ENCODE measurements at regions not wholly inside any gene's neighbourhood (a gene's known extent, or its start where the extent isn't known, plus 50 kb on each side); places are given as distances from the start of the nearest gene placed in this dataset.

DNA sequence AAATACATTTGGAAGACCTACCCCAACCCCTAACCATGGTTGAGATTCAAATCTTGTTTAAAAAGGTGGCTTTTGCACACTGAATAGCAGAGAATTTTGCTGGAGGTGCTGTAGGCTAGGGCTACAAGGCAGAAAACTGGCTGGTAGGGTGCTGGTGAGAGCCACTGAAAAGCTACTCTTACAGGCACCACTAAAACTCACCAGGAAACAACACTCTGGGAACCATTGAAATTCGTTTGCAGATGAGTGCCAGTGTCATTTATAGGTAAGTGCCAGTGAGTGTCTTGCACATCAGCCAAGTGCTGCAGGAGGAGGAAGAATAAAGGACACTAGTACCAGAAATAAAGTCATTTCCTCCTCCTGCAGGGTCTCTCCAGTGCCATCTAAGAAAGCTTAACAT is 610.2 kb downstream of the ZNF385D start:
- DNase-seq (ENCODE audit: low spot score): no peak

DNA sequence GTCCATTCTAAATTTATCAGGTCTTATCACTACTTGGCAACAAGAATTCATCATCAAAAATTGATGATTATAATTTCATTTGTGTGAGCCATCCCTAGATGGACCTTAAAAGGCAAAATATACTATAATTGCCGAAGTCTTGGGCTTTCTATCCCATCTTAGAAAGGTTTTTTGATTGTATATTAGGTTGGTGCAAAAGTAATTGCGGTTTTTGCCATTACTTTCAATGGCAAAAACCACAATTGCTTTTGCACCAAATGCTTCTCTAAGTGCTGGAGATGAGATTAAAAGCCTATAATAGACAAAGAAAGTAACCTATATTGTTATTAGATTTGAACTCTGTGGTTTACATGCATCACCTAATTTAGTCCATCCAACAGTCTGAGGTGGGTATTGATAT is 612.9 kb downstream of the ZNF385D start:
- no peak for DNase-seq (ENCODE audit: low spot score)

DNA sequence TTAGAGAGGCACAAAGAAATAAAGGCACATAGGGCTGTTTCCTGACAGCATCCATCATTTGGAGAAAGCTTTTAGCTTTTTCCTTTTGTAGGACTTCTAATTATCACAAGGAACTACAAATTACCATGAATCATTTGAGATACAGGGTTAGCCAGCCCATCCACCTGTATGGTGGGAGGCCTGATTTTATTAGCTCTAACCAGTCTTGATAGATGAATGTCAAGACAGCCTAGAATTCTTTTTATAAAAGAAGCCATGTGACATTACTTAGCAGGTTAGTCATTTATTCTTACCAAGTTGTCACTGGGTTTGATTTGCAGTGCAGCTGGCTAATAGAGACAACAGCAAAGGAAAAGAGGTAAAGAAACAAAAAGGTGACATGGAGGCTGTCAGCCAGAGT is 618.1 kb downstream of the ZNF385D start:
- no peak for DNase-seq (ENCODE audit: low spot score)

DNA sequence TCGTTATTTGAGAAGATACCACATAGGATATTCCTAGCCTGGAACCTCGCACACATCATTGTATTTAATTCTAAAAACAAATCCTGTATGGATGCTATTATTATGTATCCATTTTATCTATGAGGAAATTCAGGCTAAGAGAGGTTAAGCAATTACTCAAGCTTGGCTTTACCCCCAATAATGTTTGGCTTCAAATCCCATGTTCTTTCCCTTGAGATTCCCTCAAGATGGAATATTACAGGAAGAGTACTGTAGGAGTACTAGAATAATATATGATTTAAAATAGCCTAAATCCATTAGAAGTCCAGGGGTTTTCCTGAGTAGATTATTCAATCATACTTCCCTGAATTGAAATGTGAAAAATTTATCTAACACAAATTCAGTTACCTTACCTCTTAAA is 630.2 kb downstream of the ZNF385D start:
- no peak for DNase-seq (ENCODE audit: low spot score)

DNA sequence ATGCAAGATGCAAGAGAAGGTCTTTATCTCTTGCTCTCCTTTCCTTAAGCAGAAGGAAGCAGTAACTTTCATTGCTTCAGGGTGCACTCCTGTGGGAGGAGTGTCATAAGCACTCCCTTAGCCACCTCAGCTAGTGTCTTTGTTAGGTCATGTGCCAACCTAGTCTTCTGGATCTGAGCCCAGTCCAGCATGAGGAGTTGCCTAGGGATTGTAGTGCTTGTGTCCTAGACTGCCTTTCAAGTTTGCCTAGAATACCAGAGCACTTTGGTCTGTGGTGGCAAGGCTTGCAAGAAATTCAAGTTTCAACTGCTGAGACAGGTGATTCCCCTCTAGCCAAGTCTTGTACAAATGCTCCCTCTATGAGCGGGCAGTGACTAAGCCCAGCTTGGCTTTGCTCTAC is 633.6 kb downstream of the ZNF385D start:
- DNase-seq (ENCODE audit: low spot score): no peak

DNA sequence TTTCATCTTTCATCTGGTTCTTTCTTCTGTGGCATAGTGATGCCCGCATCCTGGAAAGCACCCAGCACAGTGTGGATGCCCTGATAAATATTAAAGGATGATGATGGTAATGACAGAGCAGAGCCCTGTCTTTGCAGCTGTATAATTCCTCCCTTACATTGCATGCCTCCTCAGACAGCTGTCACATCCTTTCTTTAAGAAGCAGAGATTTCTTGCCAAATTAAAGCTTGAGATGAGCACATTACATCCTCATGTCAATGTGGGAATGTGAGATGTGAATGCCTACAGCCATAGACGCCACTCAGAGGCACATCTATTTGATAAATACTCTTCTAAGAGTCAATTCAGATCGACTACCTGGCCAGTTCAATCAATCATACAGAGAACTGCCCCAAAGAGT is 642.0 kb downstream of the ZNF385D start:
- DNase-seq (ENCODE audit: low spot score): no peak

DNA sequence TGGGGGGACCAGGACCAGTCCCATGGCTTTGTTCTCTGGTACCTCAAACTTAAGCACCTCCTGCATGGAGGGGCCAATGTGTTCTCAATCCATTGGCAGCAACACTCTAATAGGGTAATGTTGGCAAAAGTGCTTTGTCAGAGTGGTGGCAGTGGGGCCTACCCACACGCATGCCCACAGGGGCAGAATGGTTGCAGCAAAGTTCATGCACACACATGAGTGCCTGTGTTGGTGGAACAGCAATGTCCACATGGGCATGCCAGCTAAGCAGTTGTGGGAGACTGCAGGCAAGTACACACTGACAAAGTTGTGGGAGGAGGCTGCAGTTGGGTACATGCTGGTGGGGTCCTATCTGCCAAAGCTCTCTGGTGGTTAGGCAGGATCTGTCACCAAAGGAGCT is 645.2 kb downstream of the ZNF385D start:
- no peak for DNase-seq (ENCODE audit: low spot score)

DNA sequence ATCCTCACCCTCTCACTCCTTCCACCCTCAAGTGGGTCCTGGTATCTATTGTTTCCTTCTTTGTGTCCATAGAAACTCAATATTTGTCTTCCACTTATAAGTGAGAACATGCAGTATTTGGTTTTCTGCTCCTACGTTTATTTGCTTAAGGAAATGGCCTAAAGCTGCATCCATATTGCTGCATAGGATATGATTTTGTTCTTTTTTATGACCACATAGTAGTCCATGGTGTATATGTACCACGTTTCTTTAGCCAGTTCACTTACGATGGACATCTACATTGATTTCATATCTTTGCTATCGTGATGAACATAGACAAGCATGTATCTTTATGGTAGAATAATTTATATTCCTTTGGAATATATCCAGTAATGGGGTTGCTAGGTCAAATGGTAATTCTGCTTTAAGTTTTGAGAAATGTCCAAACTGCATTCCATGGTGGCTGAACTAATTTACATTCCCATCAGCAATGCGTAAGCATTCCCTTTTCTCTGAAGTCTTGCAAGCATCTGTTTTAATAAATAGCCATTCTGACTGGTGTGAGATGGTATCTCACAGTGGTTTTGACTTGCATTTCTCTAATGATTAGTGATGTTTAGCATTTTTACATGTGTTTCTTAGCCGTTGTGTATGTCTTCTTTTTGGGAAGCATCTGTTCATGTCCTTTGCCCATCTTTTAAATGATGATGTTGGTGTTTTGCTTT is 650.2 kb downstream of the ZNF385D start:
- DNase-seq (ENCODE audit: low spot score): no peak

DNA sequence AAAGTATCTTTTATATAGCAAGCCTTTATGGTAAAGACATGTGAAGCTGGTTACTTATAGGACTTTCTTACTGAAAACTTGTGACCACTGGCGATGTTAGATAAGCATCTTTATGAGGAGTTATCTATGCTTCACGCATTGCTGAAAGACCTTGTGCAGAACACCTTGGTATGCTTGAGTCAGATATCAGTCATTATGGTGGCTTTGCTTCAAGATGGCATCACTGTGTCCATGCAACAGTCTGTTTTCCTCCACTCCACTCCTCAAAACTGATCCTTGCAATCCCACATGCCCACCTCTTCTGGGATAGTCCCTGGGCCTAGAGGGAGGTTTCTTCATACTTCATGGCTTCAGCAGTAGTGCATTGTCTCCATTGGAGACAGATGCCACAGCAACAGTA is 656.3 kb downstream of the ZNF385D start:
- no peak for DNase-seq (ENCODE audit: low spot score)

DNA sequence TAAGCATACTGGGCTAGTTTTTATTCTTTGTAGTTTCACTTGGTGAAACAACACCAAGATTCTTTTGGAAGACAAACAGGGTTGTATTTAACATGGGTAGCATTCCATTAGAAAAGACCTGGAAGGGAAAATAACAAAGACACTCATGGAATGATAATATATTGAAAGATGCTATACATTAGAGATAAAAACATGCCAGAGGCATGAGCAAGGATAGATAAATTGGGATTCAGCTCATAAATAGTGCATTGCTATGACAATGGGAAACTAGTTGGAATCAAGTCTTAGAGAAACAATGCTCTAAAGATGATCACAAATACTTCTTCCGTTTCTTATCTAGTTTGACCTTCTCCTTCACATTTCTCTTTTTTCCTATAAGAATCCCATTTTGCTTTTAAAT is 677.4 kb downstream of the ZNF385D start:
- DNase-seq (ENCODE audit: low spot score): no peak

DNA sequence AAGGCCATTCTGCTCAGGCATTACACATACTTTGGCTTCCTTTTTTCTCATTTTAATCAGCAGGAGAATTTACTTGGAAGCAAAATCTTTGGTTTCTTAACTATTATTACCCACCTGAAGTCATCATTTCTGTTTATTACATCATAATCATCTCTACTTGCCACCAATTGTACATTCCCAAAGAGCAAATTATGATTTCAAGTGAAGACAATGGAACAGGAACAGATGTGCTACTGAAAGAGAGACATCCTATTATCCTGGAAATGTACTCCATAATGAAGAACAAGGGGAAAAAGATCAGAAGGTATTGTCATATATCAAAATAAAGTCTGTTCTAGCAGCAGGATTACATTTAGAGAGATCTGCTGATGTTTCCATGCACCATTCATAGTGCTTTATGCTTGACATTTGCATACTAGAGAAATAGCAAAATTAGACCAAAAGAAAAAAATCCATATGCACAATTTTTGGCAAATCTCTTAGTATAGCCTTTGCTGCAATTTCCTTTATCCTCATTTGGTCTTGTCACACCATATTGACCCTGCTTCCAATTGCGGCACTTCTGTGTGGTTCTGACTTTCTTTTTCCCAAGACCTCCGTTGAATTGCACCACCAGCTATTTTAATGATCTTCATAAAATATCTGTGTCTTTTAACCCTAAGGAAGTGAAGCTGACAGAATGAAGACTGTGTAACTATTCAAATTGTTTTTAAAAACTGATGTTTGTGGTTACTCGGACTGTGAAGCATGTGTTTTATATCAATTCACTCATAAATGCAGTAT is 683.8 kb downstream of the ZNF385D start:
- no peak for DNase-seq (ENCODE audit: low spot score)

DNA sequence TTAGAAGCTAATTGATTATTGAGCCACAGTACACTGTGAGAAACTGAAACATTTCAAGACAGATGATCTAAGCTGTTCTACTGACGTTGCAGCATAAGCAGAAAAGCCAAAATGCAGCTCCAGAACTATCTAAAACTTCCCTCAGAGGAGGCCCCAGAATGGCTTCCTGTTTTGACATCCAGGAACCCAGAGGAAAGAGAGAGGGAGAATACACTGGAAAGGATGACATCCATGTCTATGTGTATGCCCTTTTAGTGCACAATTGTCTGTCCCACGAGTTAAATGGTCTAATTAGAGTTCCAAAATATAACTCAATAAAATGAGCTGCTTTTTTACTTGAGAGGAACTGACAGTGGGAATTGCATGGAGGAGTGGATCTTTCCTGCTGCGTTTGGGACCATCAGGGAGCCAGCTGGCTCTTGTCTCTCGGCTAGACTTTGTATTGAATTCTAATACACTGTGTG is 688.1 kb downstream of the ZNF385D start:
- no peak for DNase-seq (ENCODE audit: low spot score)

DNA sequence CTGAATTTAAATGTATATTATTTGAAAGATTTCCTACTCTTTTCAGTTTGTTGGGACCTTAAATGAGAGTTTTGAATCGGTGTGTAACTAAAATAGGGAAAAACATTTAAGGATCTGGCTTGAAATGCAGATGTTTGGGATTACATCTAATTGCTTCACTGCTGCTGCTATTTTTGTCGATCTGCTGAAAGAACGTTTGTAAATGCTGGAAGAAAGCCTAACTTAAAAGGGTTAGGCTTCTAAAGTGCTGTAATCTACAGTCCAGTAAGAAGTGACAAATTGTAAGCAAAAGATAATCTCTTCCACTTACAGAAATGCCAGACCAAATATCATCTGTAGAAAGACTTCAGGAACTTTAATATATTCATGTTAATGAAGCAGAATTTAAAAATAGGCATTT is 691.6 kb downstream of the ZNF385D start:
- DNase-seq (ENCODE audit: low spot score): no peak

DNA sequence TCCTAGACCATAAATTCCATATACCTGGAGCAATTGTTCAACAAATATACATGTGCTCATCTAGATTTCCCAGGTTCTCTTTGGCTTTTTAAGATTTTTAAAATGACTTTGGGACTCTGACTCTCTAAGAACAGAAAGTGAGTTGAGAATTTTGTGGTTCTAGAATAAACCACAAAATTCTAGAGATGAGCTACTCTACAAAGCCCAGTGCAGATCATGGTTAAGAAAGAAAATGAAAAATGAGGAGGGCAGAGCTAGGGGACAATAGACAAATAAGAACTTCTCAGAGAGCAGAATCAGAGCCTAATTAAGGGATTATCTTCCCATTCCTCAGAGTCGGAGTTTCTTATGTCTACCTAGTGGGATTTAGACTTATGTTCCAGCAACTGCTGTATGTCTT is 694.7 kb downstream of the ZNF385D start:
- DNase-seq (ENCODE audit: low spot score): no peak

DNA sequence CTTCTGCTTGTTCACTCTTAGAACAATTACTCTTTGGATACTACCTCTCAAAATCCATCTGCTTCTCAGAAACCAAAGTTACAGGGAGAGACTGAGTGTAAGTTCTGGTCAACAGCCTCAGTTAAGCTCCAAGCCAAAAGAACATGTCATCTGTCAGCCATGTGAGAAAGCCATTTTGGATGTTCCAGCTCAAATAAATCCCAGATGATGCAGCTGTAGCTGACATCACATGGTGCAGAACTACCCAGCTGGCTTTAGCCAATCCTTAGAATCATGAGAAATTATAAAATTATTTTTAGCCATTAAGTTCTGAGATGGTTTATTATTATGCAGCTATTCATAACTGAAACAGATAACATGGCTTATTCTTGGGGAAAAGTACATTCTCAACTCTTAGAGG is 696.0 kb downstream of the ZNF385D start:
- no peak for DNase-seq (ENCODE audit: low spot score)

DNA sequence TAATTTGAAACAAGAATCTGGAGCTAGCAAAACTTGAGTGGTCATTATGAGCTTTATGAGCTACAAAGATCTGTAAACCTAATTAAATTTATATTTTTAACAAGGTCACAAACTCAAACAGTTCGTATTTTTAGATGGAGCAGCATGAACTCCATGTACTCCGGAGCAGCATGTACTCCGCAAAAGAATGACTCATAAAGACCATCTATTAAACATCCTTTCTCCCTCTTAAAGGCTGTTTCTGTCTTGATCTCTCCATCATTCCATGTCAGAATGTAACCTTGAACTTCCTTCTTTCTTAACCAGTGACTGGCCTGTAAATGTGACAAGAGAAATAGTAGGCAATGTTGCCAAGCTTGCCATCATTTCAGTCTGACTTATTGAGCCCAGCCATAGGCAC is 696.9 kb downstream of the ZNF385D start:
- DNase-seq (ENCODE audit: low spot score): no peak

DNA sequence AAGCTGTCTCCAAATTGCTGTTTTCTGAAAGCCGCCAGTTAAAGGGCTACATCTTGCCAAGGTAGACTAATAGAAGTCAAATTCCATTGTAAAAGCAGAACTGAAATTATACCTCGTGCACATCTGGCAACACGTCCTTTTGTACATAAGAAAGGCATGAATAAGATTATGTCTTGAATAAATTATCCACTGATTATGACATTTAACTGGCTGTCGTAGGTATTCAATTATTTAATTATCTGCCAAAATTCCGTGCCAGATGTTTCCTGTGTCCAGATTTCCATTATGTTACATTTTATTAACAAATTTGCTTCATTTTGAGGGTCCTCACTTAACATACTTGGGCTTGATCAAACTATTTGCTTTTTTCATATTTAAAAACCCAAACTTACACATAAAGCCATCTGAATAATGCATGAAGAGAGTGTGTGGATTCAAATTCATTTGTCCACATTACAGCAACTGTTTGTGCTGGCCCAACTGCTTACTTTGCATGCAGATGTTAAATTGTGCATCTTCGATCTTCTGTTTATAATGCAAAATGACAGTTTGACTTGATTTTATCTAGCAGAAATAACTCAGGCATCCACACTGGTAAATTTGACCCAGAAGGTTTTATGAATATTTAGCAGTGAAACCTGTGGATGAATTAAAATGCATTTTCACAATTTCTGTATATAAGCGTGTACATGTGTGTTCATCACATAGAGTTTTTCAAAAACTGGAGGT is 701.5 kb downstream of the ZNF385D start:
- DNase-seq (ENCODE audit: low spot score): no peak

DNA sequence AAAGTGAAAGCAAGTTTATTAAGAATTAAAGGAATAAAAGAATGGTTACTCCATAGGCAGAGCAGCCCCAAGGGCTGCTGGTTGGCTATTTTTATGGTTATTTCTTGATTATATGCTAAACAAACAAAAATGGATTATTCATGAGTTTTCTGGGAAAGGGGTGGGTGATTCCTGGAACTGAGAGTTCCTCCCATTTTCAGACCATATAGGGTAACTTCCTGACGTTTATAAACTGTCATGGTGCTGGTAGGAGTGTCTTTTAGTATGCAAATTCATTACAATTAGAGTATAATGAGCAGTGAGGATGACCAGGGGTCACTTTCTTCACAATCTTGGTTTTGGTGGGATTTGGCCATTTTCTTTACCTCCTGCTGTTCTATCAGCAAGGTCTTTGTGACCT is 707.9 kb downstream of the ZNF385D start:
- no peak for DNase-seq (ENCODE audit: low spot score)

DNA sequence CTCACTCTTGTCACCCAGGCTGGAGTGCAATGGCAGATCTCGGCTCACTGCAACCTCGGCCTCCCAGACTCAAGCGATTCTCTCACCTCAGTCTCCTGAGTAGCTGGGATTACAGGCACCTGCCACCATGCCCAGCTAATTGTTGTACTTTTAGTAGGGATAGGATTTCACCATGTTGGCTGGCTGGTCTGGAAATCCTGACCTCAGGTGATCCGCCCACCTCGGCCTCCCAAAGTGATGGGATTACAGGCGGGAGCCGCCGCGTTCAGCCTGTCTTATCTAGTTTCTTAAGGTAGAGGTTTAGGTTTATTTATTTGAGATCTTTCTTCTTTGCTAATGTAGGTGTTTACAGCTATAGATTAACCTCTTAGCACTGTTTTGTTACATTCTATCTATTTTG is 708.8 kb downstream of the ZNF385D start:
- DNase-seq (ENCODE audit: low spot score): no peak

DNA sequence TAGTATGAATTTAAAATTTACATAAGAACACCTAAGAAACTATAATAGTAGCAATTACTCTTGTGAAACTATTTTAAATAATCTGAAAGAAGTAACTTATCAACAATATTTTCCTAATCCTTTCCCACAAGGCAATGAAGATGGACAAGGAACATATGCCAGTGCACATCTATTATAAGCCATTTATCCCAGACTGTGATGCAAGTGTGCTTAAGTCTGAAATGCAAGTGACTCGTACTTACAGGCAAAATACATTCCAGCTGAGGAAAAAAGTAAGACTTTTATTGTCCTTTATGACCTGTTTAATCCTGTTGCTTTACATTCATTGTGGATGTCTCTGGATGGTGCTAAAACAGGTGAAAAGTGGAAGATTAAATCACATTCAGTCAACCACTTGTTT is 709.4 kb downstream of the ZNF385D start:
- no peak for DNase-seq (ENCODE audit: low spot score)

DNA sequence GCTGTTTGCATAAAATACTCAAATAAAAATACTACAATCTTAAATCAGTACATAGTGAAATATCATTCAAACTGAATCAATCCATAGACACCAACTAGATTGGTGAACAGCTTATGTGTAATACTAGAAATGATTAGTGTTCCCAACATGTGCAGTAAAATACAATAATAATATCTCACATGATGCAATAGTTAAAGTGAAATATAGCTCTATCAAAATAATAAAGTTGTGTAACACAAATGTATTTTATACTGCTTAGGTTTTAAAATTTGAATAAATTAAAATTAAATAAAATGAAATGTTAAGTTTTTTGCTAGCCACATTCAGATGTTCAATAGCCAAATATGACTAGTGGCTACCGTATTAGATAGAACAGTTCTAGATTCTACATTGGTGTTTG is 714.1 kb downstream of the ZNF385D start:
- DNase-seq (ENCODE audit: low spot score): no peak

DNA sequence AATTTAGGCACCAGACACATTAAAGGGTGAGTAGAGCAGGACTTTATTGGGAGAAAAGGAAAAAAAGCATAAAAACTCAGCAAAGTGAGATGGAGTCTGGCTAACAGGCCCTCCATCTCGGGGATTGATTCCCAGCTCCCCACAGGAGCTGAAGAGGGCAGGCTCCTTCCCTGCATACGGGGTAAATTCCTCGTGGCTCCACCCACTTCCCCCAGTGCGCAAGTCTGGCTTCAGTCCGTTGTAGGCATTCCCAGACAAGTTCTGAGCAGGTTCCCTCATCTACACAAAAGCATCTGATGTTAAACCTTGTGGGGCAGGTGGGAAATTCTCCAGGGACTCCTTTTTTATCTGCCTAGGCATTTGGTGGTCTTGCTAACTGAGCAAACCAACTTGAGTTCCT is 722.6 kb downstream of the ZNF385D start:
- DNase-seq (ENCODE audit: low spot score): no peak

DNA sequence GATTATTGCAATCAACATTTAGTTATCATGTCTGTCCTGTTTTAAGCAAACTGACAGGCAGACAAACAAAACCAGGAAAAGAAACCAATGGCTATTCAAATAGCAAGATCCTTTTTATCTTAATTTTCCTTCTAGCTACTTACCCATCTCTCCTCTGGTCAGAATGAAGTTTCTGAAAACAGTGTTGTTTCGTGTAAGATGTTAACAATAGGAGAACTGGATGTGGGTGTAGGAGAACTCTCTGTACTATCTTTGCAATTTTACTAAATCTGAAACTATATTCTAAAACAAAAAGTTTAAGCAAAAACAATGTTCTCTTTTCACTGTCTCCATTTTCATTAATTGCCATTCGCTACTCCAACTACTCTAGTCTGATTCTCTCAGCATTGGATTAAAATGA is 726.4 kb downstream of the ZNF385D start:
- no peak for DNase-seq (ENCODE audit: low spot score)
